Breast epithelium (tissue), 3 donors: ENCODE measurements at regions not wholly inside any gene's neighbourhood (a gene's known extent, or its start where the extent isn't known, plus 50 kb on each side); places are given as distances from the start of the nearest gene placed in this dataset.

Source experiments
- CTCF ChIP-seq, 3 donors: fragments of 450-650 bp; IDR thresholded peaks; one replicate each; pipeline ENCODE4 v1.5.1; 2016 to 2017; ENCODE audit warnings: antibody characterized with exemption in 3 of 3, mild to moderate bottlenecking in 3 of 3, moderate library complexity in 3 of 3
- POLR2AphosphoS5 ChIP-seq, 3 donors: sonication (generic); formaldehyde crosslinking; IDR thresholded peaks; one replicate each; pipeline ENCODE4 v1.6.1; 2017; ENCODE audit warnings: antibody characterized with exemption in 3 of 3

GRCh38 chr13:69591437-69591836 is 516.2 kb upstream of the ATXN8OS start:
- no peak for TF ChIP-seq CTCF (IDR thresholded peaks at IDR 0.05)
- TF ChIP-seq POLR2AphosphoS5 (IDR thresholded peaks at IDR 0.05), result no peak
